ENCODE measurements at regions not wholly inside any gene's neighbourhood (a gene's known extent, or its start where the extent isn't known, plus 50 kb on each side); places are given as distances from the start of the nearest gene placed in this dataset.

- no peak for DNase-seq
Observed at GRCh38 chr6:170160031-170160627, 130.7 kb downstream of the DLL1 start.

GRCh38 chr6:170159022-170159965 lies 131.6 kb downstream of the DLL1 start:
- DNase-seq, result no peak

- no peak for DNase-seq
Observed at GRCh38 chr6:170158296-170159021, 132.4 kb downstream of the DLL1 start.

GRCh38 chr6:170157567-170158218 lies 133.2 kb downstream of the DLL1 start:
- DNase-seq, result no peak

GRCh38 chr6:170156448-170157375 lies 134.2 kb downstream of the DLL1 start:
- DNase-seq, result no peak

GRCh38 chr6:170155464-170156196 lies 135.2 kb downstream of the DLL1 start:
- DNase-seq, result no peak

- DNase-seq, result no peak
Observed at GRCh38 chr6:170153436-170154319, 137.2 kb downstream of the DLL1 start.

- DNase-seq, result no peak
Observed at GRCh38 chr6:170152989-170153388, 137.9 kb downstream of the DLL1 start.

GRCh38 chr6:170152124-170152926 lies 138.6 kb downstream of the DLL1 start:
- DNase-seq, result no peak

- DNase-seq, result no peak
Observed at GRCh38 chr6:170151804-170152123, 139.1 kb downstream of the DLL1 start.

GRCh38 chr6:170151321-170151771 lies 139.5 kb downstream of the DLL1 start:
- DNase-seq, result no peak

- DNase-seq, result no peak
Observed at GRCh38 chr6:170150590-170150945, 140.3 kb downstream of the DLL1 start.

- no peak for DNase-seq
Observed at GRCh38 chr6:170149681-170150589, 140.9 kb downstream of the DLL1 start.

- no peak for DNase-seq
Observed at GRCh38 chr6:170148709-170149470, 142.0 kb downstream of the DLL1 start.

GRCh38 chr6:170147832-170148708 lies 142.8 kb downstream of the DLL1 start:
- no peak for DNase-seq

- no peak for DNase-seq
Observed at GRCh38 chr6:170147056-170147787, 143.7 kb downstream of the DLL1 start.
